GM18867 (cell line): ENCODE measurements at regions not wholly inside any gene's neighbourhood (a gene's known extent, or its start where the extent isn't known, plus 50 kb on each side); places are given as distances from the start of the nearest gene placed in this dataset.
"Not testable (repeated sequence)": the region's sequence is repeated elsewhere in the genome, so short reads cannot be mapped to it uniquely, and the experiment has no call there.

Source experiments
- ATAC-seq: cut with Tn5 transposase; IDR thresholded peaks from one replicate; pipeline ENCODE4 v1.9.1; 2021; ENCODE audit warnings: mild to moderate bottlenecking, moderate library complexity; ENCODE audit not compliant: unreplicated experiment

DNA sequence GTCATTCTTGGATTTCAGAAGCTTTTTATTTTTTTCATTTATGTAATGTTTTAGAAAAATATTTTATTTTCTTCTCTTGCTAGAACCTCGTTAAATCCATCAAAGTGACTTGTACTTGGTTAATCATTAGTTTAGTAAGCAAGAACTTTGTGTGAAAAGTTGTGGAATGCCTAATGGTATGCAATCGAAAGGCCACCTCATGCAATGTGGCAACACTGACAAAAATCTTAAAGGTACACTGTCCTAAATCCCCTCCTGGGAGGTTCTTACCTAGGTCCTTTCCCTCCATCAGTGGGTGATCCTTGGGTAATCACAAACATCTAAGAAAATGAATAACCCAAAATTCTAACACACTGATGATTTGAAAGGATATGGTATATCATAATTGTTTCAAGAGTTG is 304.2 kb downstream of the DNAH5 start:
- ATAC-seq, result no peak

DNA sequence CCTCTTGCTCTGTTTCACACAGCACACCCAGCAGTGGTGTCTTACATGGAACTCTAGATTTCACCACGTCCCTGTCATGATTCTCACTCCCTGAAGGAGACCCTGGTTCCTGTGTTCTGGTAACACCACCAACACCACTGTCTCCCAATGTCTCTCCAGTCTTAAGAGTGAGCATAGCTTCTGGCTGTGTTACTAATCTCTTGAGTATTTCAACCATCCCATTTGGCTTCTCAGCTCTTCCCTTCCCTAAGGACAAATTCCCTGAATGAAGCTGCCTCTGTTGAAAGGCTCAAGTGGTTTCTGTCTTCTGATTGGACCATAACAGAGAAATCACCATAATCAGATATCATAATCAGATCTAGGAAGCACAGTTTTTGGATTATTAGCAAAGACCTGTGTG is 311.8 kb downstream of the DNAH5 start:
- no peak for ATAC-seq

- no peak for ATAC-seq
Measured at GRCh38 chr5:13629218-13629617, 315.3 kb downstream of the DNAH5 start.

DNA sequence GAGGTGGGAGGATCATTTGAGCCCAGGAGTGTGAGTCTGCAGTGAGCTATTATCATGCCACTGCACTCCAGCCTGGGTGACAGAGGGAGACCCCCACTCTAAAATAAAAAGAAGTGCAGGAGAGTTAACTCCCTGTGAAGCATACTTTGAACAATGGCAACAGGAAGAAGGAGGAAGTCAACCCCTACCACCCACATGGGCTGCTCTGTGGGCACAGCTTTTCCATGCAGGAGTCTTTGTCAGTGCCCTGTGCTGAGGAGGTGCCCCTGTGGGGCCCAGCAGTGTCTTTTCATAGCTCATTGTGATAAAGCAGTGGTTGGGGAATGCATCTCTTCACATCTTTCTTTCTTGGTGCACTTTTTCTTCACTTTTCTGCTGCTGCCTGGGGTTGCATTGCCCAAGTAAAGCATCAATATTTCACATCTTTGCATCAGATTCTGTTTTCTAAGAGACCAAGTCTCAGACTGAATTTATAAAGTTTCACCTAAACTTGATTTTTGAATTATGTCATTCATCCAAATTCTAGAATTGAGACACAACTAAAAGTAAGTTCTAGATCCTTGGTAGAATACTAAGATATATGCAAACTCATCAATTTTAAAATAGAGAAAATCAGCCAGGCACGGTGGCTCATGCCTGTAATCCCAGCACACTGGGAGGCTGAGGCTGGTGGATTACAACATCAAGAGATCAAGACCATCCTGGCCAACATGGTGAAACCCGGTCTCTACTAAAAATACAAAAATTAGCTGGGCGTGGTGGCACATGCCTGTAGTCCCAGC is 316.6 kb downstream of the DNAH5 start:
- no peak for ATAC-seq

- ATAC-seq, result no peak
Measured at GRCh38 chr5:13625616-13626198, 318.8 kb downstream of the DNAH5 start.

DNA sequence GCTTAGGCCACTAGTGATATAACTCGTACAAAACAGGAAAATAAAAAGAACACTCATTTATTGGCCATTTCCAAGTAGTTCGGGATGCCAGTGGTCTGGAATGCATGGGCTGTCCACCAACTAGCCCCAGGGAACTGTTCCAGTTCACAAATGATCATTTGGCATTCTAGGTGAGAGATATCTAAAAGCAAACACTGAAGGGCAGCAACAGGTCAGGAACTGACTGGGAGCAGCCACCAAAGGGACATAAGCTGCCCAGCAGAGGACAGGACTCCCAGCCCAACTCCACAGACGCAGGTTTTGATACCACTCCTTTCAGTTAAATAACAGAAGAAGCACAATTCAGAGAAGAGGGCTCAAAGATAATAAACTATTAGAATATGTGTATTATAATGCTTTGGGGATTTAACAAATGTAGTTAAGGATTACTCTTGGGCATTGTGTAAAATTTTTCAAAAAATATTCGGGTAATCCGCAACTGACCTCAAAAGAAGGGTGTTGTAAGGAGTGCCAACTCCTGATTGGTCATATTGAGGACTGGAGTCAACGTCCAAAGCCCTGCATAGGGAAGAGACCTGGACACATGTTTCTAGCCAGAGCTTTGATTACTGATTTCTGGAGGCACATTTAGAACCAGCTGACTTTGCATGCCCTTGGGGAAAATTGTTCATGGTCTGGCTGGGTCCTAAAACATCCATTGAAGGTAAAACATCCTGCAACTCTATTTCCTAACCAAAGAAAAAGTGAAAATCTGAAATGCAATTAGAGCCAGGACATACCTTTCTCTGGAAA is 320.0 kb downstream of the DNAH5 start:
- ATAC-seq, result no peak

DNA sequence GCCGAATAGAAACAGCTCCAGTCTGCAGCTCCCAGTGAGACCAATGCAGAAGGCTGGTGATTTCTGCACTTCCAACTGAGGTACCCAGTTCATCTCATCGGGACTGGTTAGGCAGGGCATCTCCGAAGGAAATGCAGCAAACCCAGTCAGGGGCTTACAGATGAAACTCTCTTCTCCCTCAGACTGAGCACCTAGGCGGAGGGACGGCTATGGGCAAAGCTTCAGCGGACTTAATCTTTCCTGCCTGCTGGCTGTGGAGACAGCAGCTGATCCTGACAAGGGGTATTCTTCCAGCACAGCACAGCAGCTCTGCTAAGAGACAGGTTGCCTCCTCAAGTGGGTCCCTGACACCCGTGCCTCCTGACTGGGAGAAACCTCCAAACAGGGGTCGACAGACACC is 330.9 kb downstream of the DNAH5 start:
- ATAC-seq, result no peak

DNA sequence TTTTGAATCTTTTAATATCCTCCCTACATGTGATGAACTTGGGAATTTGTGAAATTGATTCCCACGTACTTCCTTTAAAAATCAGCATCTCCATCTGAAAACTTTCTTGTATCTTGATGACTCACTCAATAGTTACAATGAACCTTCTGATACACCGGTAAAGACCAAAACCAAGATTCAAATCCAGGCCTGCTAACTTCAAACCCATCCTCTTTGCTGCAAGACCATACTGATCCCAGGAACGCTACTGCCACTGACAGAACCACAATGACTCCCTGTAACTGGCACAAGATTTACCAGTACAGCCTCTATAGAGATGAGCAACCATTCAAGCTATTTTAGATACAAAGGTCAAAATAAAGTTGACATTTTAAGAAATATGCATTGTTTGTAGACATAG is 332.9 kb downstream of the DNAH5 start:
- no peak for ATAC-seq

DNA sequence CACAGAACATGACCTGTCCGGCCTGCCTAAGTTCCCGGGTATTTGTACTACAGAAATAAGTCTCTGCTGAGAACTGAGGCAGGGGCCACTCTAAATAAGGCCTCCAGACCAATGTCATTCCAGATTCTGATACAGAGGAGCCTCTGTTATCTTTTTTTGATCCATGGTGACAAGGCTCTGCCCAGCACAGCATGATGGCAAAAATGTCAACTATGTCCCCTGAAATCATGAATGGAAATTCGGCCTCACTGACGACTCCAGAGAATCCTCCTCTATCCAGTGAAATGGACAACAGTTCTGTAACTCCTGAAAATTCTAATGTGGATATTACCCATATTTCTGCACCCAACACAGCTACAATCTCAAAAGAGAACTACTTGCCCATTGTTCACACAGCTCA is 335.0 kb downstream of the DNAH5 start:
- no peak for ATAC-seq

GRCh38 chr5:13606051-13606450 is 338.4 kb downstream of the DNAH5 start:
- ATAC-seq, result no peak

- no peak for ATAC-seq
Measured at GRCh38 chr5:13601112-13601511, 343.4 kb downstream of the DNAH5 start.

- no peak for ATAC-seq
Measured at GRCh38 chr5:13595978-13596377, 348.5 kb downstream of the DNAH5 start.

DNA sequence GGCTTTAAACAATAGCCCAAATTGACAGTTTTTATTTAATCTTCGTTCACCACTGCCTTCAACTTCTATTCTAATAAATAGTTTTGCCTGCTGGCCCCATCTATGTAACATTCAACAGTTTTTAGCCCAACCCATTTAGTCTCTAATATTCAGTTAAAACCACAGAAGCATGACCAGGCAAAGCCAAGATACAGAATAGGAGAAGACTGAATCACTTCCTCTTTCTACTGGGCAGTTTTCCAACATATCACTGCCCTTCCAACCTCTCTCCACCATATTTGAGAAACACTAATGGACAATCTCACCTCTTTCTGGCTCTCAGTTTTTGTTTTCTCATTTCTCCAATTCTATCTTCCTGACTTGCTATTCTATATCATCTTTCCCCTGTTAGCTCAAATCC is 352.9 kb downstream of the DNAH5 start:
- ATAC-seq, result no peak

DNA sequence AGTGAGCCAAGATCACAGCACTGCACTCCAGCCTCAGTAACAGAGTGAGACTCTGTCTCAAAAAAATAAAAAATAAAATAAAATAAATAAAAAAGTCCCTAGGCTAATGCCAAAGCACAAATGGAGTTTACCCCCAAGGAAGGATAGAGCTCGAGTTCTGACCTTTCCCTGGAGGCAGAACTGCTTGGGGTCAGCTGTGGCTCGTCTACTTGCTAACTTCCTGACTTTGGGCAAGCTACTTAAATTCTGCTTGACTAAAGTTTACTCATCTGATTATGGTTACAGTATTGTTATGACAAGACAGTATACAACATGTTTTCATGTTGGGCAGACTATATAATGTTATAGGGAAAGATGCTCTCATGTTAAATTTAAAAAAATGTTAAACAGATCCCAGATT is 359.2 kb downstream of the DNAH5 start:
- ATAC-seq, result no peak

DNA sequence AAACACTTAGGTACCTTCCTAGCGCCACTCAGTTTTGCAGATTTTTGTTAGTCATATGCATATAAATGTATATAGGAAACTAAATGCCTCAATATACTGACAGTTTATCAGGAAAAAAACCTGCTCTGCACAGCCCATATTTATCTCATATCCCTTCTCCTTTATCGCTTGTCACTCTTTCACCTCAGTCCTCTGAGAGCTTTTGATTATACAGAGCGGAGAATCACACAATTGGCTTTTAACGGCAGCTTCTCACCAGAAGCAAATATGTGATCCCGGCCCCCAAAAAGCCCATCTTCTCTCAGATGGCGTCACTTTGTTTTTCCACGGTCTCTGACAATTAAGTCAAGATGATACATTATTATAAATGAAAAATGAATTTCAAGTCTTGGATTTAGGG is 362.6 kb downstream of the DNAH5 start:
- ATAC-seq, result no peak

DNA sequence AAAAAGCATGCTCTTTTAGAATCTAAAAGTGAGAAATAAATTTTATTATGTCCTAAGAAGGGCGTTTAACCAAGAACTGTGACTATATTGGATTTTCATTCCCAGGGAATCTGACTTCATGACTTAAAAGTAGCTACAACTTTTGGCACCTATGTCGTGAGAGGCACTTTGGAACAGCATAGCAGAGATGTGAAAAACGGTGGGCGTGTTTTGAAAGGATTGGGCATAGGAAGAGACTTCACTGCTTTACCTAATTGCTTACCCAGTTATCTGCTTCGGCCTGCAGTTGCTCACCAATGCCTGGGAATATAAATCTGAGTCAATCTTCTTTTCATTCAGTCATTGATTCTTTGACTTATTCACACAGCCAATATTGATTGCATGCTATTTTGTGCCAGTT is 363.4 kb downstream of the DNAH5 start:
- ATAC-seq, result no peak

DNA sequence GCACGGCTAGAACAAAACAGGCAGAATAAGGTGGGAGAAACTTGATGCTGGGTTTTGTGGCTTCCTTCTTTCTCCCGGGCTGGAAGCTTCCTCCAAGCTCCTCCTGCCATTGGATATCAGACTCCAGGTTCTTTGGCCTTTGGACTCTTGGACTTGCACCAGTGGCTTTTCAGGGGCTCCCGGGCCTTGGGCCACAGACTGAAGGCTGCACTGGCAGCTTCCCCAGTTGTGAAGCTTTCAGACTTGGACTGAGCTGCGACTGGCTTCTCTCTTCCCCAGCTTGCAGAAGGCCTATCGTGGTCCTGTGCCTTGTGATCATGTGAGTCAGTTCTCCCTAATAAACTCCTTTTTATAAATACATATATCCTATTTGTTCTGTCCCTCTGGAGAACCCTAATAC is 364.4 kb downstream of the DNAH5 start:
- ATAC-seq, result no peak

DNA sequence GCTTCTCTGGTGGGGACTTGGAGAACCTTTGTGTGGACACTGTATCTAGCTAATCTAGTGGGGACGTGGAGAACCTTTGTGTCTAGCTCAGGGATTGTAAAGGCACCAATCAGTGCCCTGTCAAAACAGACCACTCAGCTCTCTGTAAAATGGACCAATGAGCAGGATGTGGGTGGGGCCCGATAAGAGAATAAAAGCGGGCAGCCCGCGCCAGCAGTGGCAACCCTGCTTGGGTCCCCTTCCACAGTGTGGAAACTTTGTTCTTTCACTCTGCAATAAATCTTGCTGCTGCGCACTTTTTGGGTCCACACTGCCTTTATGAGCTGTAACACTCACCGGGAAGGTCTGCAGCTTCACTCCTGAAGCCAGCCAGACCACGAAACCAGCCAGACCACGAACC is 365.4 kb downstream of the DNAH5 start:
- not testable (repeated sequence) for ATAC-seq

- not testable (repeated sequence) for ATAC-seq
Measured at GRCh38 chr5:13578311-13579039, 366.0 kb downstream of the DNAH5 start.

GRCh38 chr5:13574574-13574973 is 369.9 kb downstream of the DNAH5 start:
- ATAC-seq, result no peak

GRCh38 chr5:13572163-13572562 is 372.3 kb downstream of the DNAH5 start:
- no peak for ATAC-seq
